Thymus (tissue), 11 donors: ENCODE measurements at regions not wholly inside any gene's neighbourhood (a gene's known extent, or its start where the extent isn't known, plus 50 kb on each side); places are given as distances from the start of the nearest gene placed in this dataset.

Source experiments
- DNase-seq, 9 donors: peaks; one replicate each; pipeline ENCODE4 v3.0.0-alpha.2; 2013; ENCODE audit warnings: low spot score in 9 of 9, low read depth in 6 of 9, missing footprints in 1 of 9
- H3K27ac ChIP-seq, 2 donors: one replicate each; pipeline ENCODE4 v1.5.1; 2013; ENCODE audit warnings: control low read depth in 1 of 2, low read depth in 1 of 2, low read length in 1 of 2, mild to moderate bottlenecking in 1 of 2, moderate library complexity in 1 of 2
- H3K27me3 ChIP-seq, 2 donors: one replicate each; pipeline ENCODE4 v1.5.1; 2013; ENCODE audit warnings: low read length in 1 of 2; ENCODE audit not compliant: control insufficient read depth in 2 of 2, insufficient read depth in 1 of 2
- H3K36me3 ChIP-seq, 2 donors: one replicate each; pipeline ENCODE4 v1.5.1; 2013; ENCODE audit warnings: low read length in 1 of 2, mild to moderate bottlenecking in 1 of 2, moderate library complexity in 1 of 2; ENCODE audit not compliant: control insufficient read depth in 2 of 2, insufficient read depth in 2 of 2
- H3K4me1 ChIP-seq, 2 donors: one replicate each; pipeline ENCODE4 v1.5.1; 2013; ENCODE audit warnings: low read length in 2 of 2; ENCODE audit not compliant: control insufficient read depth in 2 of 2, insufficient read depth in 2 of 2
- H3K4me3 ChIP-seq, 2 donors: one replicate each; pipeline ENCODE4 v1.5.1; 2013; ENCODE audit warnings: low read length in 2 of 2, control low read depth in 1 of 2, mild to moderate bottlenecking in 1 of 2
- H3K9me3 ChIP-seq, 2 donors: one replicate each; pipeline ENCODE4 v1.5.1; 2013; ENCODE audit warnings: low read length in 1 of 2, mild to moderate bottlenecking in 1 of 2; ENCODE audit not compliant: control insufficient read depth in 2 of 2, insufficient read depth in 1 of 2
- WGBS: extraction: QIAGEN DNeasy Blood & Tissue Kit; methylation state at CpG from one replicate; pipeline ENCODE4 v1.1.7; 2013; 5-methylcytosine and 5-hydroxymethylcytosine counted together
- donor health status: healthy.

GRCh38 chr11:33598426-33599069, 102.1 kb downstream of the C11orf91 start:
- H3K27me3 ChIP-seq: peaks cover 0 to 2% of the 10 kb centered on the region in 2 donors
- no peaks in the 10 kb centered on the region for H3K9me3 ChIP-seq
- no peak overlapping the region for H3K27ac ChIP-seq
- DNase-seq: no peak
- H3K4me3 ChIP-seq: no peak overlapping the region
- 73% methylated on average over 19 of the region's 19 CpGs for WGBS
- no peaks in the 10 kb centered on the region for H3K4me1 ChIP-seq
- no peaks in the 10 kb centered on the region for H3K36me3 ChIP-seq

DNA sequence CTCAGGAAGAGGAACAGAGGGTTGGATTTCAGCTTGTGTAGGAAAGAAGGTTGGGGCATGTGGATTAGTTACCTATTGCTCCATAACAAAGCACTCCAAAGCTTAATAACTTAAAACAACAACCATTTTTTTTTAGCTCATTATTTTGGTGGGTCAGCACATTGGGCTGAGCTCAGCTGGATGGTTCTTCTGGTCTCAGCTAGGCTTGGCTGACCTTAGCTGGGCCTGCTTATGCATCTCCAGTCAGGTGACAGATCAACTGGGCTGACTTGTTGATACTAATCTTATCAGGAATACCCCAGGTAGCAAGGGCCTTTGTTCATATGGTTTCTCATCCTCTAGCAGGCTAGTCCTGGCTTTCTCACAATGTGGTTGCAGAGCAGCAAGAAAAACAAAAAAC, 106.4 kb downstream of the C11orf91 start:
- H3K4me1 ChIP-seq: no peaks in the 10 kb centered on the region
- no peaks in the 10 kb centered on the region for H3K9me3 ChIP-seq
- H3K4me3 ChIP-seq: no peak overlapping the region
- no peaks in the 10 kb centered on the region for H3K36me3 ChIP-seq
- H3K27me3 ChIP-seq: peaks cover 0 to 2% of the 10 kb centered on the region in 2 donors
- H3K27ac ChIP-seq: no peak overlapping the region
- no peak for DNase-seq

- 92% methylated on average over 4 of the region's 4 CpGs for WGBS
- no peak for DNase-seq
- no peaks in the 10 kb centered on the region for H3K27me3 ChIP-seq
Measured at GRCh38 chr11:33590441-33590840, 110.2 kb downstream of the C11orf91 start.

DNA sequence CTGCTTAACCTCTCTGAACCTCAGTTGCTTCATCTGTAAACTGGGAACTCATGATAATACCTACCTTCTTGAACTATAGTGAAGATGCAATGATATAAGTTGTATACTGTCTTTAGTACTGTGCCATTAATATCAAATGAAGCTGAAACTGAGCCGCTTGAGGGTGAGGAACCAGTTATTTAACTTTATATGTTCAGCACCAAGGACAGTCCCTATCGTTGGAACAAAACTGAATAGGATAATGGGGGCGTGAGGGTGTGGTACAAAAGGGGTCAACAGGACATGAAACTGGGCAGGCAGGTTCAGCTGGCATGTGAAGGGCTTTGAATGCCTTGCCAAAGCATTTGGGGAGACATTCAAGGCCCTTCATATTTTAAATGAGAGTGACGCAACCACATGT, 112.6 kb downstream of the C11orf91 start:
- no peaks in the 10 kb centered on the region for H3K4me1 ChIP-seq
- WGBS: 82% methylated on average over 4 of the region's 4 CpGs
- H3K4me3 ChIP-seq: no peak overlapping the region
- H3K36me3 ChIP-seq: no peaks in the 10 kb centered on the region
- no peak overlapping the region for H3K27ac ChIP-seq
- no peaks in the 10 kb centered on the region for H3K9me3 ChIP-seq
- H3K27me3 ChIP-seq: no peaks in the 10 kb centered on the region
- no peak for DNase-seq

More at GRCh38 chr11:33590441-33590840, 110.2 kb downstream of the C11orf91 start:
- Histone ChIP-seq H3K36me3 (no peaks in the 10 kb centered on the region), H3K4me1 (no peaks in the 10 kb centered on the region), H3K4me3 (no peak overlapping the region), H3K9me3 (no peaks in the 10 kb centered on the region), H3K27ac (no peak overlapping the region)

DNA sequence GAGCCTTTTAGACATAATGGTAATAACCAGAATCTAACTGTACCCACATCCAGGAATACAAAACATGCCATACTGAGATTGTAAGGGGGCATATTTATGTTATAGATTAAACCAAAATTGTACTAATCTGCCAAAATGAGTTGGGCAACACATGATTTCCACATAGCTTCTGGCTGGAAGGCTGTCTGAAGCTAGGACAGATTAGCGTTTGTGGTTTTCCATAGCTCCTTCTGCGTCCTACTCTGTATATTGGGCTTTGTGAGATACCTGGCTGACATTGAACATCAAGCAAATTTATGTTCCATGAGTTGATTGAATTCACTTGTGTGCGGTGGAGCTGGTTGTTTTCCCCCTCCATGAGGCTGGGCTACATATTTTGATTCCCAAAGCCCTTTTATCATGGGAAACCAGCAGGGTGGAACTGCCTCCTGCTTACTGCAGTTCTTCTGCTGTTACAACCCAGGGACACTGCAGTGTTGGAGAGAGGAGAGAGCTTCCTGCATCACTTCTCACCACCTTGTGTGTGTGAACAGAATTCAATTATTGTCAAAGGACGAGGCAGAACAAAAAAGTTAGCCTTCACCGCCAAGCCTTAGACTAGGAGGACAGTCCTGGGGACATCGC, 114.9 kb downstream of the C11orf91 start:
- no peak overlapping the region for H3K27ac ChIP-seq
- 82% methylated on average over 6 of the region's 6 CpGs for WGBS

GRCh38 chr11:33582636-33583325, 117.8 kb downstream of the C11orf91 start:
- no peak for DNase-seq

More for the DNA sequence above, 114.9 kb downstream of the C11orf91 start:
- Histone ChIP-seq H3K27me3 (no peaks in the 10 kb centered on the region), H3K4me1 (no peaks in the 10 kb centered on the region), H3K9me3 (no peaks in the 10 kb centered on the region), H3K4me3 (no peak overlapping the region), H3K36me3 (no peaks in the 10 kb centered on the region)
- DNase-seq: no peak

DNA sequence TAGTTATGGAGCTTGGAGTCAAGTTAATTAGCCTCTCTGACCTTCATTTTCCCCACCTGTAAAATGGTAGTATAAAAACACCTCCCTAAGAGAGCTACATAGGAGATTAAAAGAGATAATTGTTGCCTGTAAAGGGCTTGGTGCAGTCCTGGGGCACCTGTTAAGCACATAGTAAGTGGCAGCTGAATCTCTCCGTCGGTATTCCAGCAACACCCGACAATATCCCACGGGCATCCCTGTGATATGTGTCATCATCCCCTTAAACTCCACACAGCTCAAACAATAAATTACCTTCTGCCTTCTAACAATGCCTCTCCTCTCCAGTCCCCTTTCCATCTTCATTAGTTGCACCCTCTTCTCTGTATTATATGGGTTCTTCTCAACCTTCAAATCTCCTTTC, 121.5 kb downstream of the C11orf91 start:
- WGBS: 97% methylated on average over 4 of the region's 4 CpGs
- Histone ChIP-seq H3K36me3 (no peaks in the 10 kb centered on the region), H3K27me3 (no peaks in the 10 kb centered on the region), H3K27ac (no peak overlapping the region), H3K4me3 (no peak overlapping the region), H3K4me1 (no peaks in the 10 kb centered on the region), H3K9me3 (no peaks in the 10 kb centered on the region)
- DNase-seq: no peak

More at GRCh38 chr11:33582636-33583325, 117.8 kb downstream of the C11orf91 start:
- WGBS: 81% methylated on average over 4 of the region's 4 CpGs
- Histone ChIP-seq H3K36me3 (no peaks in the 10 kb centered on the region), H3K9me3 (no peaks in the 10 kb centered on the region), H3K27ac (no peak overlapping the region), H3K4me3 (no peak overlapping the region), H3K4me1 (no peaks in the 10 kb centered on the region), H3K27me3 (no peaks in the 10 kb centered on the region)

- no peak for DNase-seq
- H3K36me3 ChIP-seq: no peaks in the 10 kb centered on the region
- 91% methylated on average over 6 of the region's 6 CpGs for WGBS
- no peak overlapping the region for H3K4me3 ChIP-seq
- no peak overlapping the region for H3K27ac ChIP-seq
- H3K9me3 ChIP-seq: no peaks in the 10 kb centered on the region
- no peaks in the 10 kb centered on the region for H3K27me3 ChIP-seq
- H3K4me1 ChIP-seq: no peaks in the 10 kb centered on the region
Measured at GRCh38 chr11:33577204-33577603, 123.4 kb downstream of the C11orf91 start.

DNA sequence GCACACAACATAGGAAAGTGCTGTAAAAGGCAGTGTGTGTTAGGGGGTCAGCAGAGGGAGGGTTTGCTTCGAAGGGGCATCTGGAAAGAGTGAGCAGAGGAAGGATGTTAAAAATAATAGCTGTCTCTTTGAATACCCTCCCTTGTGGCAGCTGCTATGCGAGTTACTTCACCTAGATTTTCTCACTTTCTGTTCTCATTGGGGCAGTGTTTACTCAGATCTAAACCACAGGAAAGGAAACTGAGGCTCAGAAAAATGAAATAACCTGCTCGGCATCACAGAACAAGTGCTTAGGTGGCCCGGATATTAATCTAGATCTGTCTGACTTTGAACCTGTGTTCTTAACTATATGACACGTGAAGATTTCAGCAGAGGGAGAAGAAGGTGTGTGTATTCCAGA, 125.3 kb downstream of the C11orf91 start:
- DNase-seq: no peak
- Histone ChIP-seq H3K9me3 (no peaks in the 10 kb centered on the region), H3K27me3 (no peaks in the 10 kb centered on the region), H3K4me3 (no peak overlapping the region), H3K27ac (no peak overlapping the region), H3K4me1 (no peaks in the 10 kb centered on the region), H3K36me3 (no peaks in the 10 kb centered on the region)
- WGBS: 86% methylated on average over 5 of the region's 5 CpGs
